Myocyte (in vitro differentiated cells): ENCODE measurements at regions not wholly inside any gene's neighbourhood (a gene's known extent, or its start where the extent isn't known, plus 50 kb on each side); places are given as distances from the start of the nearest gene placed in this dataset.
"Not testable (repeated sequence)": the region's sequence is repeated elsewhere in the genome, so short reads cannot be mapped to it uniquely, and the experiment has no call there.

ENCODE experiments used
- DNase-seq: peaks from one replicate; pipeline ENCODE4 v3.0.0-alpha.2; 2012; ENCODE audit warnings: low read depth

DNA sequence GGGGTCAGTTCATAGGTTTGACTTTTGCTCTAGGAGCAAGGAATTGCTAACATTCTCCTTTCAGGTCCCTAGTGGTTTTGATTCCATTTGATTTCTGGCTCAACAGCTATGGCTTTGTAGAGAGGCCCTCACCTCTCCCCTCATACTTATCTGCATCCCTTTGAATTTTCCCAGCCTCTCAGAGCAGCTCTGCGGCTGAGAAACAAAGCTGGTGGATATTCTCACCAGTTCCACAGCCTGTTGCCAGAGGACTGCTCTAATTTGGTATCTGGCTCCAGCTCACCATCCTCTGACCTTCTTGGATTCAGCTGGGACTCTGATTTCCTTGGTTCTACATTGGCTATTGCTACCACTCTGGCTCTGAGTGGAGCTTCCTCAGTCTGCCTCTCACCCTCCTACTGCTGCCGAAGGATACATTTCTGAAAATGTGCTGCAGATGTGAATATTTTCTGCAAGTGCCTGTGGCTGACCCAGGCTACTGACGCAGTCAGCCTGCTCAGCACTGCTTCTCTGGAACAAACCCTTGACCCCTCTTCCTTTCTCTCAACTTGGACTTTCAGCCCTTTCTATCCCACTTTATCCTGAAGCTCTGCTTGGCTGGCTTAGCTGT is 110.9 kb upstream of the ENPEP start:
- DNase-seq = peak; percentile 21

GRCh38 chr4:110361921-110362320 is 114.0 kb upstream of the ENPEP start:
- peak; percentile 93 for DNase-seq

GRCh38 chr4:110359076-110359475 is 116.9 kb upstream of the ENPEP start:
- DNase-seq = peak; percentile 62

GRCh38 chr4:110357521-110357920 is 118.4 kb upstream of the ENPEP start:
- no peak for DNase-seq

- peak; percentile 57 for DNase-seq
These were observed 121.5 kb upstream of the ENPEP start for GRCh38 chr4:110354460-110354859.

DNA sequence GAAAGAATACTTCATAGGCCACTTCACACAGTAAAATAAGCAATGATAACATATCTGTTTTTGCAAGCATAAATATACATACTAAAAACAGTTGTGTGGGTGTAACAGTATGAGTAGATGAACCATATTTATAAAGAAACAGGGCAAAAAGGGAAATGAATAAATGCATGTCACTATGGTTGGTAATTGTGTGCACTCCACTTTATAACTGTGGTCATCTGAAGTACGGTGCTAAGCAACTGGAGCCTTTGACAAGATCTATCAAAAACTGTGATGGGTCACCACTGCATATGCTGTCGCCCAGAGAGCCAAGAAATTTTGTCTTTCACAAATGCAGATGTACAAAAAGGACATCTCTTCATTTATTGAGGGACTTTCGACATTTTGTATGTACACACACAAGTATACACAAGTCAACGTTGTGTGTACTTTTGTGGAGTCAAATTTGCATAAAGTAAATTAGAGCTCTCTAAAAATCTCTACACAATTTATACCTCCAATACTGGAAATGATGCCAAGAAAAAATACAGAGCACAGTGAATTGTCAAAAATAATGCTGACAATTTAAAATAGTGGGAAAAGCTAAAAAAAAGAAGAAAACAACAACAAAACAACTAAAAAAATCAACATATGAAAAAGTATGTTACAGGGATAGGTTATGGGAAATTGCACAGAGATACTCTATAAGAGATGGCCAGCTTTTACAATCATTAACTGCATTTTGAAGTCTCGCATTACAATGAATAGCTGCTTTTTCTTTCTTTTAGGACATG is 123.1 kb upstream of the ENPEP start:
- DNase-seq = no peak

- no peak for DNase-seq
These were observed 127.1 kb upstream of the ENPEP start for GRCh38 chr4:110348711-110349383.

GRCh38 chr4:110347805-110348204 is 128.2 kb upstream of the ENPEP start:
- DNase-seq = no peak

- peak; percentile 43 for DNase-seq
These were observed 131.8 kb upstream of the ENPEP start for GRCh38 chr4:110344165-110344564.

GRCh38 chr4:110343534-110343933 is 132.4 kb upstream of the ENPEP start:
- DNase-seq = no peak

DNA sequence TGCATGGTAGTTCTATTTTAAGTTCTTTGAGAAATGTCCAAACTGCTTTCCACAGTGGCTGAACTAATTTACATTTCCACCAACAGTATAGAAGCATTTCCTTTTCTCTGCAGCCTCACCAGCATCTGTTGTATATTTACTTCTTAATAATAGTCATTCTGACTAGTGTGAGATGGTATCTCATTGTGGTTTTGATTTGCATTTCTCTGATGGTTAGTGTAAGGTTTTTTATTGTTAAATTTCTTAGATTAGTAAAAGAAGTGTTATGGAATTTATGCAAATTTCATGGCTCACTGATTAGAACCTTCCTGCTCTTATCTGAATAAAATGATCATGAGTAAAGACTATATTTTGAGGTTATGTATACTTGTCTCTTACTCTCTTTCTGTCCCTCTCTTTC is 134.8 kb upstream of the ENPEP start:
- DNase-seq = not testable (repeated sequence)

- no peak for DNase-seq
These were observed 137.0 kb upstream of the ELOVL6 start for GRCh38 chr4:110335399-110335798.

GRCh38 chr4:110332483-110332882 is 134.1 kb upstream of the ELOVL6 start:
- no peak for DNase-seq

DNA sequence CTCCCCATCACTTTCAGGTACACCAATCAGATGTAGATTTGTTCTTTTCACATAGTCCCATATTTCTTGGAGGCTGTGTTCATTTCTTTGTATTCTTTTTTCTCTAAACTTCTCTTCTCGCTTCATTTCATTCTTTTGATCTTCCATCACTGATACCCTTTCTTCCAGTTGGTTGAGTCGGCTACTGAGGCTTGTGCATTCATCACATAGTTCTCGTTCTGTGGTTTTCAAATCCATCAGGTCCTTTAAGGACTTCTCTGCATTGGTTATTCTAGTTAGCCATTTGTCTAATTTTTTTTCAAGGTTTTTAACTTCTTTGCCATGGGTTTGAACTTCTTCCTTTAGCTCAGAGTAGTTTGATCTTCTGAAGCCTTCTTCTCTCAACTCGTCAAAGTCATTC is 128.0 kb upstream of the ELOVL6 start:
- DNase-seq = not testable (repeated sequence)

DNA sequence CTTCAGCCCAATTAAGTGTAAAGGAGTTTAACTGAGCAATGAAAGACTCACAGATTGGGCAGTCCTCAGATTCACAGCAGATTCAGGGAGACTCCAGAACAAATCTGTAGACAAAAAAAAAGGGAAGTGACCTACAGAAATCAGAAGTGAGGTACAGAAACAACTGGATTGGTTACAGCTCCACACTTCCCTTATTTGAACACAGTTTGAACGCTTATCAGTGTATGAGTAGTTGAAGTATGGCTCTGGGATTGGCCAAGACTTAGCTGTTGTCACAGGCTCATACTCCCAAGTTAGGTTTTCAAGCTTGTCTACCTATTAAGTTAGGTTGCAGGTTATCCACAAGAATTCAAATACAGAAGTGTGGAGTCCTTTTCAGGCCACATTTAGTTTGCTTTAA is 112.4 kb upstream of the ELOVL6 start:
- no peak for DNase-seq

DNA sequence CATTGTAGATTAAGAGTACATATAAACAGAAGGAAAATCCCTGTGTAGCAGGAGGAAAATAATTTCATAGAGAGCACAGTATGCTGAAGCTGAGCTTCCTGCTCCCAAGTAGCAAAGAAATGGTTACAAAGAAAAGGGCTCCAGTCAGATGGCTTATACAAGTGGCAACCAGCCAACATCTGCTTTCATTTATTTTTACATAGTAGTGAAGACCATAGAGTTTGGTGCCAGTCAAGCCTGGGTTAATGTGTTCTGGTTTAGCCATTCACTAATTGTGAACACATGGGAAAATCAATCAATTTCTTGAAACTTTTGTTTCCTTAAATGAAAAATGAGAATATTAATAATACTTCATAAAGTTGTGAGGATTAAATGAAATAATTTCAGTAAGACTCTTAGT is 111.3 kb upstream of the ELOVL6 start:
- DNase-seq = peak; percentile 42

DNA sequence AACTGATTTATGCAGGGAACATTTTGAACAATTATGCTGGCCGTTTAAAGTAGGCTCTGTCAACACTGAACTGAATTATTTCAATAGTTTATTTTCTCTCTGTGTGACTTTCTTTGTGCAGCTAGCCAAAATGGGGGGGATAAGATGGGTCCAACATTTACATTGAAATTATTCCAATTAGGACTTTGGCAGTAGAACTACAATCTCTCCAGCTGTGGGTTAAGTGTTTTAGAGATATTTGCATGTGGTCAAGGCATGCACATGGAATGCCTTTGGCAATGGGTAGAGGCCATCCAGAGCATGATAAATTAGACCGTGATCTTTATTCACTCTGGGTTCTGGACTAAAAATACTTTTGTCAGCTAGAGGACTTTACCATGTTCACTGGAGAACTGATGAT is 107.9 kb upstream of the ELOVL6 start:
- DNase-seq = peak; percentile 8

- no peak for DNase-seq
These were observed 107.0 kb upstream of the ELOVL6 start for GRCh38 chr4:110305455-110305854.

DNA sequence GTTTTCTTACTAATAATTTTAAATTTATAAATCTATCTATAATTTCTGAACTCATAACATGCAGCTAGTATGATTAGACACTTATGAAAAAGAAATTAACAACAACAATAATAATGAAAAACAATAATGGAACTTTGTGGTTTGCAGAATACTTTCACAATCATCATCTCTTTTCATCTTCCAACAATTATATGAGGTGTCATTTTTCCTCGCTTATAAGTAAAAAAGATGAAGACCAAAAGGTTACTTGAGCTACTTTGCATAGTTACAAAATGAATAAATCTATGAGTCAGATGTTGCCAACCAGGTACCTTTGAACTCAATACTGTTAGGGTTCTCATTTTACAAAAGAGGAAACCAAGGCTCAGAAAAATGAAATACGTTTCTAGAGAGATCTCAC is 98.5 kb upstream of the ELOVL6 start:
- no peak for DNase-seq

- DNase-seq = no peak
These were observed 95.8 kb upstream of the ELOVL6 start for GRCh38 chr4:110294165-110294564.

DNA sequence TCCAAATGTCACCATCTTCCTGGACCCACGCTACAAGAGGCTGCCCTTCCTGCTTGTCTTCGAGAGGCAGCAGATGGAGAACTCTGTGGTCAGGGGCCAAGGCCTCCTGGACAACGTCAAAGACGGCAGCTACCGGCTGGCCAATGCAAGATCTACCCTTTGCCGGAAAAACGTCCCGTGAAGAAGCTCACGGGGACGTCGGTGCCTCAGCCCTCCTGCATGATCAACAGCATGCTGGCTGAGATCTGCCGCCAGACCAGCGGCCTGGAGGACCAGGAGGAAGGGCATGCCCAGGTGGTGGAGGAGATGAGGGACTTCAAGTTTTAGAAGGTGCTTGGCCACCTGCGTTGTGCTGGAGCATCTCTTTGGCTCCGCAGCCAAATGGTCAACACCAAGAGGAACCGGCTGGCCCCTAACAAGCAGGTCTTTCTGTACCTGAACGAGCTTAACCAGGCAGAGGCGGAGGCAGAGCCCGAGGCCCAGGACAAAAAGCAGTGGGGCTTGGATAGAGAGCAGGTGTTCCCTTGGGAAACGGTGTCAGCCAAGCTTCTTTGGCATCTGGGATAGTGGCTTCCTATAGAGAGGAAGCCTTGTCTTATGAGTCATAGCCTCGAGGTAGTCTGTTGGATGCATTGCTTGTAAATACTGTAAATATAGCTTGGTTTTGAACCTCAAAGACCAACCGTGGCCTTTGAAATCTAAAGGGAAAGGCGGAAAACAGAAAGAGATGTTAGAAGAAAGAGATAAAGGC is 94.8 kb upstream of the ELOVL6 start:
- no peak for DNase-seq

- no peak for DNase-seq
These were observed 92.1 kb upstream of the ELOVL6 start for GRCh38 chr4:110290511-110290910.
